ENCODE measurements at regions not wholly inside any gene's neighbourhood (a gene's known extent, or its start where the extent isn't known, plus 50 kb on each side); places are given as distances from the start of the nearest gene placed in this dataset.

DNA sequence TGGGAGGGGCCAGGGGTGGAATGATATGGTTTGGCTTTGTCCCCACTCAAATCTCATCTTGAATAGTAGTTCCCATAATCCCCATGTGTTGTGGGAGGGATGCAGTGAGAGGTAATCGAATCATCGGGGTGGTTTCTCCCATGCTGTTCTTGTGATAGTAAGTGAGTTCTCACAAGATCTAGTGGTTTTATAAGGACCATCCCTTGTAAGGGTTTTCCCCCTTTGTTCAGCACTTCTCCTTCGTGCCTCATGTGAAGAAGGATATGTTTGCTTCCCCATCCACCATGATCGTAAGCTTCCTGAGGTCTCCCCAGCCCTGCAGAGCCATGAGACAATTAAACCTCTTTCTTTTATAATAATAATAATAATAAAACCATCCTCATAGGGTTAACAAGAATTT, 53.4 kb upstream of the PRNP start:
- no peaks in the 10 kb centered on the region for H3K36me3 ChIP-seq (replicated peaks in 1 of 2; ENCODE audit: control extremely low read depth in 1 of 2, control insufficient read depth in 1 of 2, extremely low read depth in 1 of 2, insufficient read depth in 2 of 2, low read length in 1 of 2)
- DNase-seq (no peak), ATAC-seq (ENCODE audit: low read depth) (no peak)
- H3K4me3 ChIP-seq (ENCODE audit: control extremely low read depth in 1 of 5, extremely low read depth in 1 of 5, insufficient read depth in 1 of 5, low read depth in 2 of 5, low read length in 4 of 5): no peak overlapping the region
- H3K4me1 ChIP-seq (ENCODE audit: control insufficient read depth in 2 of 2, insufficient read depth in 2 of 2, low read length in 2 of 2): peaks cover 0 to 5% of the 10 kb centered on the region in 2 donors
- peaks cover 0 to 5% (median 0%) of the 10 kb centered on the region in 4 experiments for H3K27me3 ChIP-seq (replicated peaks in 1 of 4; ENCODE audit: control extremely low read depth in 1 of 4, control insufficient read depth in 3 of 4, insufficient read depth in 4 of 4, low read length in 3 of 4)
- ChIA-PET CTCF (interaction anchor here (0.7 to 2.2 kb wide), 2 partner anchors 19 to 90 kb away, joined by 3 to 5 read pairs; no protein-coding TSS in a partner anchor), POLR2A (no interaction called here)
- H3K4me3 Mint-ChIP-seq: no peak overlapping the region
- H3K9me3 ChIP-seq (ENCODE audit: control extremely low read depth in 1 of 3, control insufficient read depth in 2 of 3, insufficient read depth in 1 of 3, low read length in 2 of 3): peaks cover 0 to 3% (median 0%) of the 10 kb centered on the region in 3 donors
- no peaks in the 10 kb centered on the region for H3K9me3 Mint-ChIP-seq (ENCODE audit: insufficient read depth)
- WGBS (ENCODE audit: insufficient coverage): no CpG with 5 or more reads among the region's 4 CpGs
- no peak overlapping the region for H3K9ac ChIP-seq (ENCODE audit: low read length)
- H3K79me2 ChIP-seq (ENCODE audit: control insufficient read depth, insufficient read depth, low read length): no peaks in the 10 kb centered on the region
- no peaks in the 10 kb centered on the region for H4K20me1 ChIP-seq (ENCODE audit: control insufficient read depth, insufficient read depth, low read length, poor library complexity, severe bottlenecking)
- H3K27ac Mint-ChIP-seq: no peak overlapping the region
- H3K4me1 Mint-ChIP-seq: peaks cover 8% of the 10 kb centered on the region
- intact Hi-C loops (cut with micrococcal nuclease): no loop called here
- H3K27me3 Mint-ChIP-seq: peaks cover 5% of the 10 kb centered on the region
- H3K4me2 ChIP-seq (replicated peaks; ENCODE audit: low read depth, low read length, poor library complexity, severe bottlenecking): no peak overlapping the region
- no peak overlapping the region for H2AFZ ChIP-seq (ENCODE audit: insufficient read depth, low read depth, low read length, poor library complexity, severe bottlenecking)
- no peak overlapping the region for H3K27ac ChIP-seq (ENCODE audit: low read length in 2 of 2)
- TF ChIP-seq, protein P1, sequence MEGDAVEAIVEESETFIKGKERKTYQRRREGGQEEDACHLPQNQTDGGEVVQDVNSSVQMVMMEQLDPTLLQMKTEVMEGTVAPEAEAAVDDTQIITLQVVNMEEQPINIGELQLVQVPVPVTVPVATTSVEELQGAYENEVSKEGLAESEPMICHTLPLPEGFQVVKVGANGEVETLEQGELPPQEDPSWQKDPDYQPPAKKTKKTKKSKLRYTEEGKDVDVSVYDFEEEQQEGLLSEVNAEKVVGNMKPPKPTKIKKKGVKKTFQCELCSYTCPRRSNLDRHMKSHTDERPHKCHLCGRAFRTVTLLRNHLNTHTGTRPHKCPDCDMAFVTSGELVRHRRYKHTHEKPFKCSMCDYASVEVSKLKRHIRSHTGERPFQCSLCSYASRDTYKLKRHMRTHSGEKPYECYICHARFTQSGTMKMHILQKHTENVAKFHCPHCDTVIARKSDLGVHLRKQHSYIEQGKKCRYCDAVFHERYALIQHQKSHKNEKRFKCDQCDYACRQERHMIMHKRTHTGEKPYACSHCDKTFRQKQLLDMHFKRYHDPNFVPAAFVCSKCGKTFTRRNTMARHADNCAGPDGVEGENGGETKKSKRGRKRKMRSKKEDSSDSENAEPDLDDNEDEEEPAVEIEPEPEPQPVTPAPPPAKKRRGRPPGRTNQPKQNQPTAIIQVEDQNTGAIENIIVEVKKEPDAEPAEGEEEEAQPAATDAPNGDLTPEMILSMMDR (IDR thresholded peaks at IDR 0.05): no peak
- TF ChIP-seq EZH2 (IDR thresholded peaks at IDR 0.05; ENCODE audit: borderline replicate concordance, insufficient read depth, low read depth, low read length, poor library complexity, severe bottlenecking): no peak

DNA sequence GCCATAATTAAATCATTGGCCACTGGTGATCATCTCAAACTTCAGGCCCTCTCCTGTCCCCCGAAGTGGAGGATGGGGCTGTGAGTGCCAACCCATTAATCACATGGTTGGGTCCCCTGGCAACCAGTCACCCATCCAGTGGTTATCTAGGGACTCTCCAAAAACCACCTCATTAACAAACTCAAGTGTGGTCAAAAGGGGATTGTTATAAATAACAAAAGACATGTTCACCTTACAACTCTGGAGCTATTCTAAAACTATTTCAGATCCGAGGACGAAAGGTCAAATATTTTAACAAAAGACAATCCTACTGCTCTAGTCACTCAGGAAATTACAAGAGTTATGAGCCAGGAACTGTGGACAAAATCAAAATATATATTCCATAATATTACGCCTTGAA, 60.0 kb upstream of the PRNP start:
- Mint-ChIP-seq H3K27me3 (peaks cover 12% of the 10 kb centered on the region), H3K27ac (no peak overlapping the region)
- H3K4me2 ChIP-seq (replicated peaks; ENCODE audit: low read depth, low read length, poor library complexity, severe bottlenecking): no peak overlapping the region

More for the DNA sequence above, 60.0 kb upstream of the PRNP start:
- H3K9ac ChIP-seq (ENCODE audit: low read length): no peak overlapping the region
- H3K79me2 ChIP-seq (ENCODE audit: control insufficient read depth, insufficient read depth, low read length): no peaks in the 10 kb centered on the region
- ChIA-PET POLR2A (no interaction called here), CTCF (interaction anchor here (1.4 kb wide), 1 partner anchor 11 kb away, joined by 3 read pairs; no protein-coding TSS in a partner anchor)
- WGBS (ENCODE audit: insufficient coverage): no CpG with 5 or more reads among the region's 4 CpGs
- ATAC-seq (ENCODE audit: low read depth) (no peak), DNase-seq (no peak)
- peaks cover 8% of the 10 kb centered on the region for H3K4me1 Mint-ChIP-seq
- peaks cover 0 to 5% of the 10 kb centered on the region in 2 donors for H3K4me1 ChIP-seq (ENCODE audit: control insufficient read depth in 2 of 2, insufficient read depth in 2 of 2, low read length in 2 of 2)
- H3K36me3 ChIP-seq (replicated peaks in 1 of 2; ENCODE audit: control extremely low read depth in 1 of 2, control insufficient read depth in 1 of 2, extremely low read depth in 1 of 2, insufficient read depth in 2 of 2, low read length in 1 of 2): no peaks in the 10 kb centered on the region
- TF ChIP-seq, protein P1 (IDR thresholded peaks at IDR 0.05): no peak
- no peak for TF ChIP-seq EZH2 (IDR thresholded peaks at IDR 0.05; ENCODE audit: borderline replicate concordance, insufficient read depth, low read depth, low read length, poor library complexity, severe bottlenecking)
- H3K27me3 ChIP-seq (replicated peaks in 1 of 4; ENCODE audit: control extremely low read depth in 1 of 4, control insufficient read depth in 3 of 4, insufficient read depth in 4 of 4, low read length in 3 of 4): peaks cover 0 to 8% (median 1%) of the 10 kb centered on the region in 4 experiments
- no peaks in the 10 kb centered on the region for H4K20me1 ChIP-seq (ENCODE audit: control insufficient read depth, insufficient read depth, low read length, poor library complexity, severe bottlenecking)
- no peak overlapping the region for H3K27ac ChIP-seq (ENCODE audit: low read length in 2 of 2)
- H3K4me3 Mint-ChIP-seq: no peak overlapping the region
- intact Hi-C loops (cut with micrococcal nuclease): no loop called here
- H3K4me3 ChIP-seq (ENCODE audit: control extremely low read depth in 1 of 5, extremely low read depth in 1 of 5, insufficient read depth in 1 of 5, low read depth in 2 of 5, low read length in 4 of 5): no peak overlapping the region
- peaks cover 0 to 13% (median 0%) of the 10 kb centered on the region in 3 donors for H3K9me3 ChIP-seq (ENCODE audit: control extremely low read depth in 1 of 3, control insufficient read depth in 2 of 3, insufficient read depth in 1 of 3, low read length in 2 of 3)
- H3K9me3 Mint-ChIP-seq (ENCODE audit: insufficient read depth): no peaks in the 10 kb centered on the region
- H2AFZ ChIP-seq (ENCODE audit: insufficient read depth, low read depth, low read length, poor library complexity, severe bottlenecking): no peak overlapping the region

All from B cell (primary cell).